ENCODE measurements at regions not wholly inside any gene's neighbourhood (a gene's known extent, or its start where the extent isn't known, plus 50 kb on each side); places are given as distances from the start of the nearest gene placed in this dataset.

DNA sequence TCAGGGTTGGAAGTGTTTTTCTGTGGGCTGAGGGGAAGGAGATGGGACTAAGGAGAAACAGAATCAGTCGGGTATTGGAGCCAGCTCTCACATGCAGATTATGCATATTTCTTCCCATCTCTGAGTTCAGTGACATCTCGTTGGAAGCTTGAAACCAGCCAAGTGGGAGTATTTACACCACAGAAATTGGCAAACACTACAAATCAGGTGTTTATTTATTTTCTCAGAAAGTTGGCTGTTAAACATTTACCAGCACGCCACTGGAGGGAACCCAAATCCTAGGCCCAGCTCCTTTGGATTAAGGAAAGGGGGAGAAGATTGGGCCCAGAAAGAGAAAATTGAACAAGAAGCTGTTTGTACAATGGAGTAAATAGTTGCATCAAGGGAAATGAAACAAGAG is 72.1 kb upstream of the PITX1 start:
- no peak for TF ChIP-seq POLR2AphosphoS5 (IDR thresholded peaks at IDR 0.05)
- TF ChIP-seq, protein P1, sequence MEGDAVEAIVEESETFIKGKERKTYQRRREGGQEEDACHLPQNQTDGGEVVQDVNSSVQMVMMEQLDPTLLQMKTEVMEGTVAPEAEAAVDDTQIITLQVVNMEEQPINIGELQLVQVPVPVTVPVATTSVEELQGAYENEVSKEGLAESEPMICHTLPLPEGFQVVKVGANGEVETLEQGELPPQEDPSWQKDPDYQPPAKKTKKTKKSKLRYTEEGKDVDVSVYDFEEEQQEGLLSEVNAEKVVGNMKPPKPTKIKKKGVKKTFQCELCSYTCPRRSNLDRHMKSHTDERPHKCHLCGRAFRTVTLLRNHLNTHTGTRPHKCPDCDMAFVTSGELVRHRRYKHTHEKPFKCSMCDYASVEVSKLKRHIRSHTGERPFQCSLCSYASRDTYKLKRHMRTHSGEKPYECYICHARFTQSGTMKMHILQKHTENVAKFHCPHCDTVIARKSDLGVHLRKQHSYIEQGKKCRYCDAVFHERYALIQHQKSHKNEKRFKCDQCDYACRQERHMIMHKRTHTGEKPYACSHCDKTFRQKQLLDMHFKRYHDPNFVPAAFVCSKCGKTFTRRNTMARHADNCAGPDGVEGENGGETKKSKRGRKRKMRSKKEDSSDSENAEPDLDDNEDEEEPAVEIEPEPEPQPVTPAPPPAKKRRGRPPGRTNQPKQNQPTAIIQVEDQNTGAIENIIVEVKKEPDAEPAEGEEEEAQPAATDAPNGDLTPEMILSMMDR (IDR thresholded peaks at IDR 0.05) = no peak
- no peak for TF ChIP-seq EP300 (IDR thresholded peaks at IDR 0.05; ENCODE audit: low read depth)
- TF ChIP-seq POLR2A (IDR thresholded peaks at IDR 0.05) = no peak

GRCh38 chr5:135105105-135105484 is 71.1 kb upstream of the PITX1 start:
- no peak overlapping the region for H3K4me3 ChIP-seq
- H3K36me3 ChIP-seq = no peaks in the 10 kb centered on the region
- H3K4me1 ChIP-seq = peaks cover 0 to 9% (median 3%) of the 10 kb centered on the region in 4 donors
- H3K27ac ChIP-seq = no peak overlapping the region
- intact Hi-C loops (cut with DNase I; ENCODE audit: low total_unique reads) = no loop called here
- 87% methylated on average over 3 of the region's 3 CpGs; no CpG with 5 or more reads in 1 of the 2 donors for WGBS, 2 donors (ENCODE audit: low coverage in 1 of 2)
- H3K27me3 ChIP-seq = no peaks in the 10 kb centered on the region
- DNase-seq = no peak
- H3K9me3 ChIP-seq = no peaks in the 10 kb centered on the region
- TF ChIP-seq, protein P1 (IDR thresholded peaks at IDR 0.05) = no peak
- TF ChIP-seq POLR2A (IDR thresholded peaks at IDR 0.05) (no peak), EP300 (IDR thresholded peaks at IDR 0.05; ENCODE audit: low read depth) (no peak), POLR2AphosphoS5 (IDR thresholded peaks at IDR 0.05) (no peak)
- in situ Hi-C loops (cut with MboI; ENCODE audit: low pct_ligation_motif_present in 1 of 4, low pct_unique_long_range_greater_than_20kb in 1 of 4, low sequenced_read_pairs in 3 of 4) = no loop called here

More for the DNA sequence above, 72.1 kb upstream of the PITX1 start:
- 77 to 90% methylated on average over 2 to 3 of the region's 3 CpGs for WGBS, 2 donors (ENCODE audit: low coverage in 1 of 2)
- in situ Hi-C loops (cut with MboI; ENCODE audit: low pct_ligation_motif_present in 1 of 4, low pct_unique_long_range_greater_than_20kb in 1 of 4, low sequenced_read_pairs in 3 of 4) (no loop called here), intact Hi-C loops (cut with DNase I; ENCODE audit: low total_unique reads) (no loop called here)
- H3K36me3 ChIP-seq = no peaks in the 10 kb centered on the region
- H3K4me1 ChIP-seq = peaks cover 0 to 9% (median 3%) of the 10 kb centered on the region in 4 donors
- no peaks in the 10 kb centered on the region for H3K9me3 ChIP-seq
- no peak for DNase-seq
- no peaks in the 10 kb centered on the region for H3K27me3 ChIP-seq
- H3K4me3 ChIP-seq = no peak overlapping the region
- H3K27ac ChIP-seq = no peak overlapping the region

GRCh38 chr5:135103575-135103853 is 69.5 kb upstream of the PITX1 start:
- in situ Hi-C loops (cut with MboI; ENCODE audit: low pct_ligation_motif_present in 1 of 4, low pct_unique_long_range_greater_than_20kb in 1 of 4, low sequenced_read_pairs in 3 of 4) = no loop called here
- no peaks in the 10 kb centered on the region for H3K9me3 ChIP-seq
- H3K36me3 ChIP-seq = no peaks in the 10 kb centered on the region
- TF ChIP-seq EP300 (IDR thresholded peaks at IDR 0.05; ENCODE audit: low read depth) = no peak
- TF ChIP-seq POLR2A (IDR thresholded peaks at IDR 0.05) = no peak
- no peak for TF ChIP-seq POLR2AphosphoS5 (IDR thresholded peaks at IDR 0.05)
- TF ChIP-seq, protein P1 (IDR thresholded peaks at IDR 0.05) = no peak
- WGBS, 2 donors (ENCODE audit: low coverage in 1 of 2) = 67 to 80% methylated on average over 1 to 7 of the region's 7 CpGs
- DNase-seq = no peak
- H3K4me3 ChIP-seq = no peak overlapping the region
- H3K27ac ChIP-seq = no peak overlapping the region
- H3K27me3 ChIP-seq = no peaks in the 10 kb centered on the region
- peaks cover 0 to 9% (median 3%) of the 10 kb centered on the region in 4 donors for H3K4me1 ChIP-seq
- intact Hi-C loops (cut with DNase I; ENCODE audit: low total_unique reads) = no loop called here

- no peak overlapping the region for H3K4me3 ChIP-seq
- WGBS, 2 donors (ENCODE audit: low coverage in 1 of 2) = 55 to 60% methylated on average over 1 to 6 of the region's 7 CpGs
- no peaks in the 10 kb centered on the region for H3K27me3 ChIP-seq
- H3K27ac ChIP-seq = no peak overlapping the region
- H3K4me1 ChIP-seq = peaks cover 0 to 9% (median 3%) of the 10 kb centered on the region in 4 donors
- intact Hi-C loops (cut with DNase I; ENCODE audit: low total_unique reads) (no loop called here), in situ Hi-C loops (cut with MboI; ENCODE audit: low pct_ligation_motif_present in 1 of 4, low pct_unique_long_range_greater_than_20kb in 1 of 4, low sequenced_read_pairs in 3 of 4) (no loop called here)
- TF ChIP-seq POLR2A (IDR thresholded peaks at IDR 0.05) (no peak), POLR2AphosphoS5 (IDR thresholded peaks at IDR 0.05) (no peak), EP300 (IDR thresholded peaks at IDR 0.05; ENCODE audit: low read depth) (no peak)
- TF ChIP-seq, protein P1 (IDR thresholded peaks at IDR 0.05) = no peak
- H3K9me3 ChIP-seq = no peaks in the 10 kb centered on the region
- DNase-seq = no peak
- no peaks in the 10 kb centered on the region for H3K36me3 ChIP-seq
These were observed 68.9 kb upstream of the PITX1 start for GRCh38 chr5:135102716-135103574.
